NCI-H82 (cell line): ENCODE measurements at regions not wholly inside any gene's neighbourhood (a gene's known extent, or its start where the extent isn't known, plus 50 kb on each side); places are given as distances from the start of the nearest gene placed in this dataset.

Experiments used
- DNase-seq: peaks from one replicate; lab custom pipeline; 2025; lab: John Stamatoyannopoulos, UW

DNA sequence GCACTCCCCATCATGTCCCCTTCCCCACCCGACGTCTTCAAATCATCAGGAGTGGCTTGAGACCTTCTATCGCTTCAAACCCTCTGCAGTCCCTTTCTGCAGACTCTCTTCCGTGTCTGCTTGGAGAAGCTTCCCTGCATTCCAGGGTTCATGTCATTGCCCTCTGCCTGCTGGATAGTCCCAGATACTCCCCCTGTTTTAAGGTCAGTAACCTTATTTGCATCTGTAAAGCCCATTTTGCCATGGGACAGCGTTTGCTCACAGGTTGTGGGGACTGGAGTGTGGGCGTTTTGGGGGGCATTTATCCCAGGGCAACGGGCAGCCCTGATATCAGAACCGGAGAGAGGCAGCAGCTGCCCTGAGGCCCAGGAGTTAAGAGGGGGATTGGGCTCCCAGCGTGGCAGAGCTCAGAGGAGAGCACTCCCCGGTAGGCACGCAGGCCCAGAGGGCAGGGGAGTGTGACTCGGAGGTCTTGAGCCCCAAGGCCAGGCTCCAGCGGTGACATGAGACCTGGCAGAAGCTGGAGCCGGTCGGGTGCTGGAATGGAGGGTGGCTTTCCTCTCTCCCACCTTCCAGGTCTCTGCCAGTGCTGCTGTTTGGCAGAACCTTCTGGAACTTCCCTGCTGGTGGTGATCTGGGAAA, 73.8 kb downstream of the RTP5 start:
- DNase-seq: no peak

DNA sequence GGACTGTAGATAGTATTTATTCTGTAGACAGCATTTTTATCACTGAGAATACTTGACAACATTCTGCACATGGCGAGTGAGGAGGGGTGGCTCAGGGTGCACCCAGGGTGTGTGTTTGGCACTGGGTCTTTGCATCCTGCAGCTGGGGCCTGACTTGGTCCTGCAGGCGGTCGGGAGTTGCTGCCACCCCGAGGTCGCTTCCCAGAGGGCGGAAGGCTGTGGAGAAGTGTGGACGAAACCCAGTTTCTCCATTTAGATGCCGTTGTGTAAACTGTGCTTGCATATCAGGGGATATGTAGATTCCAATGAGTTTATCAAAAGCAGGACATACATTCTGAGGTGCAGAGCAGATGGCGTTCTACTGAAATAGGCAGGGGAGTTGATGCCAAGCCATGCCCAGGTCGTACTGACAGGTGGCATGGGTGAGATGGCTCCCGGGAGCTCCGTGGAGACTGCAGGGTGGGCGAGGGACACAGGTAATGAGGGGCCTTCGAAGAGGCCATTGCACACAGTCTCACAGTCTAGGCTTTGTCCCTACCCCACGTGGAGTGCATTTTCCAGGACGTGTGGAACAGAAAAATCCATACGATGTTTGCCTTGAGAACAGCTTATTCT, 74.5 kb downstream of the RTP5 start:
- no peak for DNase-seq

DNA sequence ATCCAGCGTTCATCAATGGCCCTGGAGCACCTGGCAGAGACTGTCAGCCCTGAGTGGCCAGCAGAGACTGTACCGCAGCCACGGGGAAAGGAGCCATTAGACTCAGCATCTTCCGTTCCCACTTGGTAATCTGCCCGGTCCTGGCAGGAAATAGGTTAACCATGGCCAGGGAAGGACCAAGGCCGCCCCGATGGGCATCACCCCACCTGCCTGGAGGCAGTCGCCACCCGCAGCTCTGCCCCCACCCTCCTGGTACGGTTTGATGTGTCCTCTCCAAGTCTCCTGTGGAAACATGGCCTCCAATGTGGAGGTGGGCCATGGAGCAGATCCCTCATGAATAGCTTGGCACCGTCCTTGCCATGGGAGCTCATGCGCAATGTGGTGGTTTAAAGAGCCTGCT, 75.3 kb downstream of the RTP5 start:
- no peak for DNase-seq

DNA sequence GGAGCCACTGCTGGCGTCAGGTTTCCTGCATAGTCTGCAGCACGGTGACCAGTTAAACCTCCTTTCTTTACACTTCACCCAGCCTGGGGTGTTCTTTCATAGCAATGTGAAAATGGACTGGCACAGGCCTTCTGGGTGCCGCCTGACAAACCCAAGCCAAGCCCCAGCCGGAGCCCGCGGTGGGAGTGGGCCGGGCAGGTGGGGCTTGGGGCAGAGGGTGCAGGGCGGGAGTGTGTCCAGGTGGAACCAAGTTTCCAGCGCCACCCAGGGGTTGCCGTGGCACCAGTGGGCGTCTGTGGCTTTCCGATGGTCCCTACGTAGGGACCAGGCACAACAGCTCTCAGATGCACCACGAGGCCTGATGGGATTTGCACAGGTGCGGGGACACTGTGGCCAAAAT, 75.8 kb downstream of the RTP5 start:
- DNase-seq: no peak

DNA sequence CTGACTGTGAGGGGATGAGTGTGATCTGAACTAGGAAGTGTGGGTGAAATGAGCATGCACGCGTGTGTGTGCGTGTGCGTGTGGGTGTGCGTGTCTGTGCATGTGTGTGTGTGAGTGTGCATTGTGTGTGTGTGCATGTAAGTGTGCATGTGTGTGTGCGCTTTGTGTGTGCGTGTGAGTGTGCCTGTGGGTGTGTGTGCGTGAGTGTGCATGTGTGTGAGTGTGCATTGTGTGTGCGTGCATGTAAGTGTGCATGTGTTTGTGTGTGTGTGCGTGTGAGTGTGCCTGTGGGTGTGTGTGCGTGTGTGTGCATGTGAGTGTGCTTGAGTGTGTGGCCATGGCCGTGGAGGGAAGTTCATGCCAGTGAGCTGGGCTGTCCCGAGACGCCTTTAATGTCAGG, 76.3 kb downstream of the RTP5 start:
- no peak for DNase-seq

DNA sequence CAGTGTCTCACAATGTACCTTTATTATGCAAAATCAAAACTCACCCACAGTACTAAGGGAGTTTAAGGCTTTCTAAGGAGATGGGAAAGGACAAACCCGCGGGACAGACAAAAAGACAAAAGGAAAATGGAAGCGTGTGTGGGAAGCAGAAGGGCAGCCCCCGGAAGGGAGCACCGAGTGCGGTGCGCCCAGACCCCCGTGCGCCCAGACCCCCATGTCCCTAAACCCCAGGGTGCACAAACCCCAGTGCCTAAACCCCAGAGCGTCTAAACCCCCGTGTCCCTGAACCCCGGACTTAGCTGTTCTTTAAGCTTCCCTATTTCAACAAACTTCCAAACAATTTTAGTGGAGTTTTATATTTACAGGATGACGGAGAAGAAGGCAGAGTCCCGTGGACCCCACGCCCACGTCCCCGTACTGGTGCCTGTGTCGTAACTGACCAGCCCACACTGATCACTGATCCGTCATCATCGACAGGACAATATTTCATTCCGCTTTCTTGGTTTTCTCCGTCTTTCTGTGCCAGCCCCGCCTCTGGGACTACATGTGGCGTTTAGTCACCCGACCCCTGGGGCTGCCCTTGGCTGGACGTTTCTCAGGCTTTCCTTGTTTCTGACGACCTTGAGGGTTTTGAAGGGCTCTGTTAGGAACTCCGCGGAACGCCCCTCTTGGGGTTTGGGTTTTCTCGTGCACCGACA, 76.9 kb downstream of the RTP5 start:
- no peak for DNase-seq

DNA sequence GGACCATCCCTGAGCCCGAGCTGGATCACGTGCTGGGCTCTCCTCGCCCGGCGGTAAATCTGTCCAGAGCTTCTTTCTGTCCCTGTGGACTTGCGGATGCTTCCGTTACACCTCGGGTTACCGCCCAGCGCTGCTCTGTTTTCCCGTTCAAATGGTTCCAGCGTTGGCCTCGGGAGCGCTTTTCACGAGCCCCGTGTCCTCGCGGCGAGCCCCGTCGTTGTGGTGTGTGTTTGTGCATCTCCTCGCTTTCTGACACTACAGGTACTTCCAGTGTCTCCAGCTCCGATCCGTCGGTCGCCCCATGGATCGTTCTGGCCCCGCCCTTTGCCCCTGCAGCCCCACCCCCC, 77.4 kb downstream of the RTP5 start:
- no peak for DNase-seq

DNA sequence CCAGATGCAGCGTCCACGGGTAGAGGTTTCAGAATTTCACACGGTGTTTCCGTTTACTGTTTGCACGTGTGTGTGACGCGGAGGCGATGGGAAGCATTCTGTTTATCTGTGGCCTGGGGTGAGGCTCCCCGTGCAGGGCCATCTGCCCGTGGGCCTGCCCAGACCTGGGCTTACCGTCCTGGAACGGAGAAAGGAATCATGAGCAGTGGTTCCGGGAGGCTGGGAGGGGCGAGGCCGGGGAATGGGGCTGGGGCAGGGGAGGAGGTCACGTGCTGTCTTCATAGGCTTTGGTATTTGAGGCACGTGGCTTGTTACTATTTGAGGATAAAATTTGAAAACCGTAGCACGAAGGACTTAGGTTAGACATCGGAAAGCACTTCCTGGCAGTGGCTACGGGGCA, 77.9 kb downstream of the RTP5 start:
- DNase-seq: no peak

DNA sequence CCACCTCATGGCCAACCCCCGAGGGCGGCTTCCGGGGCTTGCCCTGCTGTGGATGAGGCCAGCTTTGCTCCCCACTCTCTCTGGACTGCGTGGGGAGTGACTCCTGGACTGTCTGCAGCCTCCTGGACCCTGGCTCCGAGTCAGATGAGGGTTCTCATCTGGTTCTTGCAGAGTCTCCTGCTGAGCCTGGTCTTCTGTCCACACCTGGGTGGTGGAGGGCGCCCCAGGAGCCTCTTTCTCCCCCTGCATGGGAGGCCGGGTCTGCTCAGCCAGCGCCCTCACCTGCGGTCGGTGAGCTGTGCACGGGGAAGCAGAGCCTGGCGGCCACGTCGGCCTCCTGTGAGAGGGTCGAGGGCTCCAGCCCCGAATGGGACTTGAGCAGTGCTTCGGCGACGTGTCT, 78.3 kb downstream of the RTP5 start:
- DNase-seq: no peak

DNA sequence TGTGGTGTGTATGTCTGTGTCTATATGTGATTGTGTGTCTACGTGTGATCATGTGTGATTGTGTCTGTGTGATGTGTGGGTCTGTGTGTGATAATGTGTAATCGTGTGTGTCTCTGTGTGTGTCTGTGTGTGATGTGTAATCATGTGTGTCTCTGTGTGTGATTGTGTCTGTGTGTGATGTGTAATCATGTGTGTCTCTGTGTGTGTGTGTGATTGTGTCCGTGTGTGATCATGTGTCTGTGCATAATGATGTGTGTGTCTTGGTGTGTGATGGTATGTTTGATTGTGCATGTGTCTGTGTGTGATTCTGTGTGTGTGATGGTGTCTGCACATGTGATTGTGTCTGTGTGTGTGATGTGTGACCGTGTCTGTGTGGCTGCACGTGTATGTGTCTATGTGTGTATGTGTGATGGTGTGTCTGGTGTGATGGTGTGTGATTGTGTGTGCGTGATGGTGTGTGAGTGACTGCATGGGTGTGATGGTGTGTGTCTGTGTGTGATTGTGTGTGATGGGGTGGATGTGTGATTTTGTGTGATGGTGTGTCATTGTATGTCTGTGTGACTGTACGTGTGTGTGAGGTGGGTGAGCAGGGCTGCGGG, 78.9 kb downstream of the RTP5 start:
- DNase-seq: no peak

DNA sequence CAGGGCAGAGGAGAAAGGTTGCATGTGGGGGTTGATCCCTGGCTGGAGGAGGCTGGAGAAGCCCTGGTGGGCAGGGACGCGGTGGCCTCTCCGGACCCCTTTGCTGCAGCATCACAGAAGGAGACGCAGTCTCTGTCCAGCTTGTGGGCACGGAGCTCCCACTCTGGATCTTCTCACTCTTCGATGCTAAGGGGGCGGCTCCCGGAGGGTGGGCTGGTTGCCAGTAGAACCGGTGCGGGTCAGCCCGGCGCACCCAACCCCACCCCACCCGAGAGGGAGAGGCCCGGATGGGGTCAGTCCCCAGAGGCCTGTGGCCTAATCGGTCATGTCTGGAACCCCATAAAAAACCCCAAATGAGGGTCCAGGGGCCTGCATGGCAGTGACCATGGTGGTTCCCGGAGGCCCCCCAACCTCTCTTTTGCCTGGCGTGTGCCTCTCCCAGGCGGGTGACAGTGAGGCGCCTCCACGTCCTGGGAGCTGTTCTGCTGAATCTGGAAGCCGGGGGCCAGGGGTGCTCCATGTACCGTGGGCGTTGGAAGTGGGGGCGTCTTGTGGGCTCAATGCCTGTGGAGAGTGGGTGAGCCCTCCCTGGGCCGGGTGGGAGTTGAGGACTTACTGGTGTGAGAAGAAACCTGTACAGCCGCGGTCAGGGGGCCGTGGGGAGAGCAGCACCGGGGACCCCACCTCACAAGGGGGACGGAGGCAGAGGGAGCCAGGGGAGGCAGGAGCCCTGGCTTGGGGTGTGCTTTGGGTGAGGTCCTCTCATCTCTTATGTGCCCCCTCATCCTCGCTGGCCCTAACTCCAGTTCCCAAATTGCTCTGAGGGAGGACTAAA, 79.6 kb downstream of the RTP5 start:
- DNase-seq: no peak

DNA sequence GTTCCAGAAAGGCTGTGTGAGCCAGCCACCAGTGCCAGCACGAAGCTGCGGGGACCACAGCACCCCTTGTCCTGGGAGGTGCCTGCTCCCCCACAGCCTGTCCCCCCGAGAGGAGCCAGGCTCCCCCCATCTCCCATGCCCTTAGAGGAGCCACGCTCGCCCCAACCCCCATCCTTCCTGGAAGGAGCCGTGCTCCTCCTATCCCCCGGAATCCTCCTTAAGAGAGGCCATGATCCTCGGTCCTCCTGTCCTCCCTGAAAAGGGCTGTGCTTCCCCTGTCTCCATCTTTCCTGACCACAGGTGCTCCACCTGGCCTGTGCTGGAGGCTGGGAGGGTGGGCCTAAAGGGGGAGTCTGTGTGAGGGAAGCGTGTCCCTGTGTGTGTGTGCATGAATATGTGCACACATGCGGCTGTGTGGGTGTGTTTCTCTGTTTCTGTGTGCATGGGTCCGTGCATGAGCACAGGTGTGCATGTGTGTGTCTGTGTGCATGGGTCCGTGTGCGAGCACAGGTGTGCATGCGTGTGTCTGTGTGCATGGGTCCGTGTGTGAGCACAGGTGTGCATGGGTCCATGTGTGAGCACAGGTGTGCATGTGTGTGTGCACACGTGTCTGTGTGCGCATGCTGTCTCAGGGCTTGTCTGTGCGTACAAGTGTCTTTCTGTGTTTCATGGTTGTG, 80.3 kb downstream of the RTP5 start:
- DNase-seq: no peak

DNA sequence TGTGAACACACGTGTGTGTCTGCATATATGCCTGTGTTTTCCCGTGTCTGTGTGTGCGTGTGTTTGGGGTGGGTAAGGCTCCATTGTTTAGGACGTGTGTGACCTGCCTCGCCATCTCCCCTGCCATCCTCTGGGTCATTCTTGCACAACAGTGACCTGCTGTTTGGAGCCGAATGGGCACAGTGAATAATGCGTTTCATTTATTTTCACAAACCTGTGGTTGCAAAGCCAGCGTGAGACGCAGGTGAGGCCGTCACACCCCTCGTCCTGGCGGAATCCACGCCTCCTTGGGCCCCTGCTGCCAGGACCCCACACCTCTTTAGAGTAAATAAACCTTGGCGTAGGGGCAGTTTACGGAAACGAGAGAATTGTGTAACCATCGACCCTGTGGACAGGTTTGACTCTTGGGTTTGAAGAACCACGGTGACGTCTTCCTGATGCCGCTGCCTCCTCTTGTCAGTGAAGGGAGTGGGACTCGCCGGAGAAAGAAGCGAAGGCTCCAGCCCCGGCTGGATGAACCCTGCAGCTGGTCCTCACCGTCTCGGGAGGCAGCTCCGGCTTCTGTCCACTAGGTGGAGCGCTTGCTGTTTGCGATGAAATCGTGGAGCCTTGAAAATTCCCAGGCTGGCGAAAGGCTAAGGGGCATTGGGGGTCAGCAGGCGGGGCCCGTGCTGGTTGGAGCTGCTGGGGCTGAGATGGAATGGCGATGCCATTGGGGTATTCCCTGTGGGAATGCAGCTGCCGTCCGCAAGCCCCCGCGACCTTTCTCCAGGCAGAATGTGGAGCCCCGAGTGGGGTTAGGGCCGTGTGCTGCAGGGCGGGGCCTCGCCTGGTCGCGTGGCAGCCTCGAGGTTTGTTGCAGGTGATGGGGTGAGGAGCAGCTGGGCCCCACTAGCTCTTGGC, 81.1 kb downstream of the RTP5 start:
- peak; percentile 77 for DNase-seq

DNA sequence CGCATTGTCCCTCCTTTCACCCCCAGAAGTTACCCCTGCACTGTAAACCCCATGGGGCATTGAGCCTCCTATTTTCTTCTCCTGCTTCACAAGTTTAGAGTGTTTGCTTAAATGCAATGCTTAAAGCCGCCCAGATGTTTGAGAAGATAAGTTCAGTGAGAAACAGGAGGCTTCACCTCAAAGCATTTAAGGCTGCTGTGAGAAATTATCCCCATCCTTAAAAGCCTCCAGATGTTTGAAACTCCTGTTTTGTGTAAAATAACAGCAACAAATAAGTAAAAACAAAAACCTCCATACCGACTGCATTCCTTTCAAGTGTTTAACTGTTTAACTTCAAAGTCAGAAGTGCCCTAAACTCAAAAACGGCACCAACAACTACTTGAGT, 81.8 kb downstream of the RTP5 start:
- DNase-seq: no peak

DNA sequence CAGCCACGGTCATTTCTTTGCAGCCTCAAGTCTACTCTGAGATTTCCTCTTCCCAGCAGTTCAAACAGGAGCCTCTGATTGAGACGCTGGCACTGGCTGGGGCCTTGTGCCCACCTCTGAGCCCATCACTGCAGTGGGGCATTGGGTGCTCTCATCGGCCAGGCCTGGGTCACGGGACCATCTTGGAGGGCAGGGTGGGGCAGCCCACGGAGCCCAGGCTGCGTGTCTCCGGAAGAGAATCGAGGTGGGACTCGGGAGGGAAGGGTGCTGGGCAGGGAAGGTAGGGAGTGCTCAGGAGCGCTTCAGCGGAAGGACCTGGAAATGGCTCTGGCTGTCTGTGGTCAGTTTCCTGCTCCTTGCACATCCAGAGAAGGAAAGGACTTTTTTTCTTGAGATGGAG, 82.4 kb downstream of the RTP5 start:
- DNase-seq: no peak

DNA sequence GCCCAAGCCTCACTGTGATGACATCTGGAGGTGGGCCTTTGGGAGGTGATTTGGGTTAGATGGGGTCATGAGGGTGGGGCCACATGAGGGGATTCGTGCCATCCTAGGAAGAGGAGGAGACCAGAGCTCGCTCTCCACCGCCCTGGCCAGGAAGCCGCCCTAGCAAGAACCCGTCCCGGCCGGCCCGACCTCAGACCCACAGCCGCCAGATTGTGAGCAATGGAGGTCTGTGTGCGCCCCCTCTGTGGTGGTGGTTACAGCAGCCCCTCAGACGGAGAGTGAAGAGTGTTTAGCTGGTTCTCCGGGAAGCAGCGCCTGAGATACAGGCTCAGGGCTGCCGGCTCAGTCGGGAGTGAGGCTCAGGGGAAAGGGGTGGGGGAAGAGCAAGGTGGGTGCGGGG, 83.3 kb downstream of the RTP5 start:
- no peak for DNase-seq

DNA sequence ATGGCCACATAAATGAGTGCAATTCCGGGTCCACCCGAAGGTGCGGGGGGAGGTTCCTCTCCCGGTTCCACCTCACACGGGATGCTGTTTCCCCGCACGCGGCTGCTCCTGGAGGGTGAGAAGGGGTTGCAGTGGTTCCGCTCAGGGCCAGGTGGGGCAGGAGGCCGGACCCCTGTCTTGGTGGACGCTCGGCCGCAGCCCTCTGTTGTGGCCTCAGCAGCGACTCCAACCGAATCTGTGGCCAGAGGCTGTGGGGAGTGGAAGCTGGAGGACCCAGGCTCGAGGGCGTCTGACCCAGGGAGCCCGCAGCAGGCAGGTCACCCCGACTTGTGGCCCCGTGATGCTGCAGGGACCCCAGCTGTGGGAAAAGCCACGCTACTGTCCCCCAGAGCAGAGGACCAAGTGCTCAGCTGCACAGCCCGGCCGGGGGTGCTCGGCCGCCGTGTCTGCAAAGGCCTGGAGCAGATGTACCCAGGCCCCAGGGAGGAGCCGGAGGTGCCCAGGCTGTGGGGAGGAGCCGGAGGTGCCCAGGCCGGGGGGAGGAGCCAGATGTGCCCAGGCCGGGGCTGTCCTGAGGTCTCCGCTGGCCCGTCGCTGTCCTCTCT, 83.9 kb downstream of the RTP5 start:
- no peak for DNase-seq

DNA sequence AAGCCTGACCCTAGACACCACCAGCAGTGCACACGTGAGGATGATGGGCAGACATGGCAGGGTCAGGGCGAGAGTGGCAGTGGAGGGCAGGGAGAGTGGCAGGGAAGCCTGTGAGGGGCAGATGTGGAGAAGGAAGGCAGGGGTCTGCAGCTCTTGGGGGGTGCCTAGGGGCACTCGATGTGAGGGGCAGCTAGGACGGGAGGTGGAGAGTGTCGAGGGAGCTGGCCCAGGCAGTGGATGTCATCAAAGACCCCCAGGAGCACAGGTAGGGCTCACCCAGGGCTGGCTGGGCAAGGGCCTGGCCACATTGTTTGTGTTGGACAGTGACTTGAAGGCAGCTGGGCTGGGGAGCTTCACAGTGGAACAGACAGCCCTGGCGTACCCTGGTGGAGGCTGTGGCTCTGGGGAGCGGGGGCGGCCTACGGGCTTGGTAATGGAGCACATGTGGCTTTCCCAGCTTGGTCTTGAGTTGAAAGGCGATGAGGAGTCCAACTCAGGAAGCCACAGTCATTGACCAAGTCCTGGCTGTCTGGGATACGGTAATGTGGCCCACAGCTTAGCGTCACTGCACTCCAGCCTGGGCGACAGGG, 87.1 kb downstream of the RTP5 start:
- DNase-seq: no peak

DNA sequence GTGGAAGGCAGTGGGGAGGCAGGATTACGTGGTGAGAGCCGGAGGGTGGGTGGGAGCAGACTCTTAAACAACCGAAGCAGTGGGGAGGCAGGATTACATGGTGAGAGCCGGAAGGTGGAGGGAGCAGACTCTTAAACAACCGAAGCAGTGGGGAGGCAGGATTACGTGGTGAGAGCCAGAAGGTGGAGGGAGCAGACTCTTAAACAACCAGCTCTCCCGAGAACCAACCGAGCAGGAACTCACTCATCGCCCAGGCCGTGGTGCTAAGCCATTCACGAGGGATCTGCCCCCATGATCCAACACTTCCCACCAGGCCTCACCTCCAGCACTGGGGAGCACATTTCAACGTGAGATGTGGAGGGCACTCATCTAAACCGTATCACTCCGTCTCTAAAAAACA, 87.7 kb downstream of the RTP5 start:
- no peak for DNase-seq
